WTC11 (cell line): ENCODE measurements at regions not wholly inside any gene's neighbourhood (a gene's known extent, or its start where the extent isn't known, plus 50 kb on each side); places are given as distances from the start of the nearest gene placed in this dataset.

ENCODE experiments used
- ATAC-seq: fragments of 200-7000 bp; cut with Tn5 transposase; 2 replicates; pipeline ENCODE4 v1.10.0; 2021; ENCODE audit warnings: mild to moderate bottlenecking, moderate library complexity
- CTCF ChIA-PET: fragments of 300-600 bp; sonication (Branson Sonifier 250); formaldehyde crosslinking; loops from one replicate; lab custom pipeline; 2021; ENCODE audit warnings: antibody characterized with exemption; lab: Charles Lee
- POLR2A ChIA-PET: fragments of 350-600 bp; sonication (Branson Sonifier 250); formaldehyde crosslinking; loops from one replicate; lab custom pipeline; 2021; ENCODE audit warnings: antibody characterized with exemption; lab: Charles Lee
- DNase-seq: peaks from one replicate; pipeline ENCODE4 v3.0.0; 2021; ENCODE audit warnings: low spot score
- H3K27ac Mint-ChIP-seq: 2 replicates; pipeline ENCODE4 v1.8.0; 2021; ENCODE audit warnings: mixed read lengths
- H3K27me3 Mint-ChIP-seq: 2 replicates; pipeline ENCODE4 v1.8.0; 2021; ENCODE audit warnings: low read depth, mild to moderate bottlenecking, moderate library complexity, mixed read lengths
- H3K36me3 Mint-ChIP-seq: 2 replicates; pipeline ENCODE4 v1.8.0; 2021; ENCODE audit warnings: mixed read lengths
- H3K4me1 Mint-ChIP-seq: 2 replicates; pipeline ENCODE4 v1.8.0; 2022; ENCODE audit warnings: mixed read lengths
- H3K4me3 Mint-ChIP-seq: 2 replicates; pipeline ENCODE4 v1.8.0; 2021; ENCODE audit warnings: mild to moderate bottlenecking, moderate library complexity, mixed read lengths
- H3K9me3 Mint-ChIP-seq: 2 replicates; pipeline ENCODE4 v1.8.0; 2021; ENCODE audit warnings: mixed read lengths
- FOXK1 ChIP-seq: sonication (generic); formaldehyde crosslinking; IDR thresholded peaks from 2 replicates; pipeline ENCODE4 v1.8.0; 2022; ENCODE audit warnings: mild to moderate bottlenecking, moderate library complexity, missing genetic modification reagents
- FOXP1 ChIP-seq: sonication (generic); formaldehyde crosslinking; IDR thresholded peaks from 2 replicates; pipeline ENCODE4 v1.8.0; 2022; ENCODE audit warnings: missing genetic modification reagents, mild to moderate bottlenecking, moderate library complexity, borderline replicate concordance
- GABPB1 ChIP-seq: sonication (generic); formaldehyde crosslinking; IDR thresholded peaks from 2 replicates; pipeline ENCODE4 v1.8.1; 2023; ENCODE audit warnings: mild to moderate bottlenecking, missing genetic modification reagents
- JUN ChIP-seq: sonication (generic); formaldehyde crosslinking; IDR thresholded peaks from 2 replicates; pipeline ENCODE4 v1.8.0; 2023; ENCODE audit warnings: mild to moderate bottlenecking, missing genetic modification reagents
- OVOL2 ChIP-seq: fragments of 250-450 bp; sonication (Bioruptor Pico); IDR thresholded peaks from 2 replicates; pipeline ENCODE4 v1.9.0; 2021; ENCODE audit warnings: mild to moderate bottlenecking, borderline replicate concordance
- RELA ChIP-seq: sonication (generic); formaldehyde crosslinking; IDR thresholded peaks from 2 replicates; pipeline ENCODE4 v1.8.1; 2022; ENCODE audit warnings: missing genetic modification reagents, mild to moderate bottlenecking, borderline replicate concordance
- SOX15 ChIP-seq: fragments of 250-450 bp; sonication (Bioruptor Pico); IDR thresholded peaks from 2 replicates; pipeline ENCODE4 v1.9.0; 2021; ENCODE audit warnings: mild to moderate bottlenecking
- TP53 ChIP-seq: sonication (generic); formaldehyde crosslinking; IDR thresholded peaks from 2 replicates; pipeline ENCODE4 v1.8.1; 2023; ENCODE audit warnings: mild to moderate bottlenecking, missing genetic modification reagents
- ZNF219 ChIP-seq: sonication (generic); formaldehyde crosslinking; IDR thresholded peaks from 2 replicates; pipeline ENCODE4 v1.8.0; 2023; ENCODE audit warnings: missing genetic modification reagents, mild to moderate bottlenecking, borderline replicate concordance
- ZNF263 ChIP-seq: sonication (generic); formaldehyde crosslinking; IDR thresholded peaks from 2 replicates; pipeline ENCODE4 v1.8.1; 2022; ENCODE audit warnings: low read depth, mild to moderate bottlenecking, moderate library complexity, missing genetic modification reagents
- TF ChIP-seq, protein P1 (sequence below): sonication (generic); formaldehyde crosslinking; IDR thresholded peaks from 2 replicates; pipeline ENCODE4 v1.8.1; 2023; ENCODE audit warnings: mild to moderate bottlenecking, missing genetic modification reagents
- TF ChIP-seq, protein P2 (sequence below): fragments of 250-450 bp; sonication (Bioruptor Pico); IDR thresholded peaks from 2 replicates; pipeline ENCODE4 v2.1.2; 2022; ENCODE audit warnings: mild to moderate bottlenecking, moderate library complexity
- TF ChIP-seq, protein P3 (sequence below): sonication (generic); formaldehyde crosslinking; IDR thresholded peaks from 2 replicates; pipeline ENCODE4 v1.8.1; 2022; ENCODE audit warnings: low read depth, mild to moderate bottlenecking, moderate library complexity, missing genetic modification reagents, borderline replicate concordance
- TF ChIP-seq, protein P4 (sequence below): sonication (generic); formaldehyde crosslinking; IDR thresholded peaks from 2 replicates; pipeline ENCODE4 v1.8.1; 2022; ENCODE audit warnings: mild to moderate bottlenecking, missing genetic modification reagents, moderate library complexity, borderline replicate concordance
- TF ChIP-seq, protein P5 (sequence below): fragments of 250-450 bp; sonication (Bioruptor Pico); IDR thresholded peaks from 2 replicates; pipeline ENCODE4 v1.9.0; 2021; ENCODE audit warnings: mild to moderate bottlenecking, borderline replicate concordance
- TF ChIP-seq, protein P6 (sequence below): sonication (generic); formaldehyde crosslinking; IDR thresholded peaks from 2 replicates; pipeline ENCODE4 v1.8.1; 2022; ENCODE audit warnings: missing genetic modification reagents, borderline replicate concordance
- TF ChIP-seq, protein P7 (sequence below): fragments of 250-450 bp; sonication (Bioruptor Pico); IDR thresholded peaks from 2 replicates; pipeline ENCODE4 v1.9.0; 2021; ENCODE audit warnings: mild to moderate bottlenecking
- TF ChIP-seq, protein P8 (sequence below): sonication (generic); formaldehyde crosslinking; IDR thresholded peaks from 2 replicates; pipeline ENCODE4 v1.8.1; 2022; ENCODE audit warnings: mild to moderate bottlenecking, moderate library complexity, missing genetic modification reagents

DNA sequence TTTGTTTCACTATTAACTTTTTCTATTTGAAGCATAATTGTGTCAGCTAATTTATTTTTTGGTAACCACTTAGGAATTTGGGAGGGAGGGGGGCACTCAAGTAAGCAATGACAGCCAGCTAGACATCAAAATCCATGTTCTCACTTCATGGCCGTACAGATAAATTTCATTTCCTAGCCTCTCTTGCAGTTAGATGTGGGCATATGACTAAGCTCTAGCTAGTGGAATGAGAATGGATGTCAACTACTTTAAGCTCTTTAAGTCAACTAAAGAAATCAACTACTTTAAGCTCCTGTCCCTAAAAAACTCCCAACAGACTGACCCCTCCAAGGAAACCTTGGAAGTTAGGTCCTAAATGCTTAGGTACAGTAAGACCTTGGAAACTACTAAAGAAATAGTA is 92.0 kb downstream of the KCNRG start:
- H3K4me3 Mint-ChIP-seq = no peak overlapping the region
- TF ChIP-seq ZNF263 (CRISPR knock-in tag) = no peak
- no peak for TF ChIP-seq ZNF219
- TF ChIP-seq FOXP1 (CRISPR knock-in tag) = no peak
- TF ChIP-seq, protein P1, sequence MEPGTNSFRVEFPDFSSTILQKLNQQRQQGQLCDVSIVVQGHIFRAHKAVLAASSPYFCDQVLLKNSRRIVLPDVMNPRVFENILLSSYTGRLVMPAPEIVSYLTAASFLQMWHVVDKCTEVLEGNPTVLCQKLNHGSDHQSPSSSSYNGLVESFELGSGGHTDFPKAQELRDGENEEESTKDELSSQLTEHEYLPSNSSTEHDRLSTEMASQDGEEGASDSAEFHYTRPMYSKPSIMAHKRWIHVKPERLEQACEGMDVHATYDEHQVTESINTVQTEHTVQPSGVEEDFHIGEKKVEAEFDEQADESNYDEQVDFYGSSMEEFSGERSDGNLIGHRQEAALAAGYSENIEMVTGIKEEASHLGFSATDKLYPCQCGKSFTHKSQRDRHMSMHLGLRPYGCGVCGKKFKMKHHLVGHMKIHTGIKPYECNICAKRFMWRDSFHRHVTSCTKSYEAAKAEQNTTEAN (CRISPR knock-in tag) = no peak
- no peak for TF ChIP-seq RELA (CRISPR knock-in tag)
- TF ChIP-seq FOXK1 = no peak
- TF ChIP-seq, all 79 proteins: peak for 0
- ChIA-PET CTCF (interaction anchor here (0.6 to 1.0 kb wide), 2 partner anchors 110 to 131 kb away, joined by 3 to 5 read pairs; partner anchors contain the start of gene TRIM13), POLR2A (no interaction called here)
- no peak for DNase-seq
- Mint-ChIP-seq H3K9me3 (no peaks in the 10 kb centered on the region), H3K27me3 (no peaks in the 10 kb centered on the region), H3K36me3 (no peaks in the 10 kb centered on the region), H3K27ac (no peak overlapping the region), H3K4me1 (peaks cover 29% of the 10 kb centered on the region)
- ATAC-seq = no peak

DNA sequence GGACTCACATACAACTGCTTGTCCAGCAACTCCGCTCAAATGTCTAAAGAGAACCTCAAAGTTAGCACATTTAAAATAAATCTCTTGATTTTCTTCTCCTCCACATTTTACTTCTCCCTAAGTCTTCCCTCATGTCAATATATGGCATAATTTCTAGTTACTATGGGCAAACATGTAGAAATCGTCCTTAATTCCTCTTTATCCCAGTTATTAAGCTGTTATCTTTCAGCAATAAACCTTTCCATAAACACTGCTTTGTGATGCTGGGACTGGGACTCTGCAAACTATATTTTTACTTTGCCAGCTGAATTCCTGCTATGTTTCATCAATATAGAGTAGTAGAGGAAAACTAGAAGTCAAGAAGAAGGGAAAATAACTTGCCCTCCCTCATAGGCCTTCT is 99.7 kb downstream of the KCNRG start:
- H3K27me3 Mint-ChIP-seq = peaks cover 8% of the 10 kb centered on the region
- ChIA-PET CTCF (no interaction called here), POLR2A (no interaction called here)
- no peaks in the 10 kb centered on the region for H3K36me3 Mint-ChIP-seq
- no peaks in the 10 kb centered on the region; the same call in 1 of the 2 replicates for H3K4me1 Mint-ChIP-seq
- no peaks in the 10 kb centered on the region for H3K9me3 Mint-ChIP-seq
- DNase-seq = no peak
- H3K4me3 Mint-ChIP-seq = no peak overlapping the region
- H3K27ac Mint-ChIP-seq = no peak overlapping the region
- no peak for ATAC-seq
- TF ChIP-seq ZNF263 (CRISPR knock-in tag) = no peak
- TF ChIP-seq TP53 = no peak
- TF ChIP-seq, protein P2, sequence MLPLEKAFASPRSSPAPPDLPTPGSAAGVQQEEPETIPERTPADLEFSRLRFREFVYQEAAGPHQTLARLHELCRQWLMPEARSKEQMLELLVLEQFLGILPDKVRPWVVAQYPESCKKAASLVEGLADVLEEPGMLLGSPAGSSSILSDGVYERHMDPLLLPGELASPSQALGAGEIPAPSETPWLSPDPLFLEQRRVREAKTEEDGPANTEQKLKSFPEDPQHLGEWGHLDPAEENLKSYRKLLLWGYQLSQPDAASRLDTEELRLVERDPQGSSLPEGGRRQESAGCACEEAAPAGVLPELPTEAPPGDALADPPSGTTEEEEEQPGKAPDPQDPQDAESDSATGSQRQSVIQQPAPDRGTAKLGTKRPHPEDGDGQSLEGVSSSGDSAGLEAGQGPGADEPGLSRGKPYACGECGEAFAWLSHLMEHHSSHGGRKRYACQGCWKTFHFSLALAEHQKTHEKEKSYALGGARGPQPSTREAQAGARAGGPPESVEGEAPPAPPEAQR (CRISPR knock-in tag) = no peak
- TF ChIP-seq, protein P3, sequence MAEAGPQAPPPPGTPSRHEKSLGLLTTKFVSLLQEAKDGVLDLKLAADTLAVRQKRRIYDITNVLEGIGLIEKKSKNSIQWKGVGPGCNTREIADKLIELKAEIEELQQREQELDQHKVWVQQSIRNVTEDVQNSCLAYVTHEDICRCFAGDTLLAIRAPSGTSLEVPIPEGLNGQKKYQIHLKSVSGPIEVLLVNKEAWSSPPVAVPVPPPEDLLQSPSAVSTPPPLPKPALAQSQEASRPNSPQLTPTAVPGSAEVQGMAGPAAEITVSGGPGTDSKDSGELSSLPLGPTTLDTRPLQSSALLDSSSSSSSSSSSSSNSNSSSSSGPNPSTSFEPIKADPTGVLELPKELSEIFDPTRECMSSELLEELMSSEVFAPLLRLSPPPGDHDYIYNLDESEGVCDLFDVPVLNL = no peak
- no peak for TF ChIP-seq SOX15
- TF ChIP-seq, protein P4, sequence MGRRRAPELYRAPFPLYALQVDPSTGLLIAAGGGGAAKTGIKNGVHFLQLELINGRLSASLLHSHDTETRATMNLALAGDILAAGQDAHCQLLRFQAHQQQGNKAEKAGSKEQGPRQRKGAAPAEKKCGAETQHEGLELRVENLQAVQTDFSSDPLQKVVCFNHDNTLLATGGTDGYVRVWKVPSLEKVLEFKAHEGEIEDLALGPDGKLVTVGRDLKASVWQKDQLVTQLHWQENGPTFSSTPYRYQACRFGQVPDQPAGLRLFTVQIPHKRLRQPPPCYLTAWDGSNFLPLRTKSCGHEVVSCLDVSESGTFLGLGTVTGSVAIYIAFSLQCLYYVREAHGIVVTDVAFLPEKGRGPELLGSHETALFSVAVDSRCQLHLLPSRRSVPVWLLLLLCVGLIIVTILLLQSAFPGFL (CRISPR knock-in tag) = no peak
- TF ChIP-seq, protein P5, sequence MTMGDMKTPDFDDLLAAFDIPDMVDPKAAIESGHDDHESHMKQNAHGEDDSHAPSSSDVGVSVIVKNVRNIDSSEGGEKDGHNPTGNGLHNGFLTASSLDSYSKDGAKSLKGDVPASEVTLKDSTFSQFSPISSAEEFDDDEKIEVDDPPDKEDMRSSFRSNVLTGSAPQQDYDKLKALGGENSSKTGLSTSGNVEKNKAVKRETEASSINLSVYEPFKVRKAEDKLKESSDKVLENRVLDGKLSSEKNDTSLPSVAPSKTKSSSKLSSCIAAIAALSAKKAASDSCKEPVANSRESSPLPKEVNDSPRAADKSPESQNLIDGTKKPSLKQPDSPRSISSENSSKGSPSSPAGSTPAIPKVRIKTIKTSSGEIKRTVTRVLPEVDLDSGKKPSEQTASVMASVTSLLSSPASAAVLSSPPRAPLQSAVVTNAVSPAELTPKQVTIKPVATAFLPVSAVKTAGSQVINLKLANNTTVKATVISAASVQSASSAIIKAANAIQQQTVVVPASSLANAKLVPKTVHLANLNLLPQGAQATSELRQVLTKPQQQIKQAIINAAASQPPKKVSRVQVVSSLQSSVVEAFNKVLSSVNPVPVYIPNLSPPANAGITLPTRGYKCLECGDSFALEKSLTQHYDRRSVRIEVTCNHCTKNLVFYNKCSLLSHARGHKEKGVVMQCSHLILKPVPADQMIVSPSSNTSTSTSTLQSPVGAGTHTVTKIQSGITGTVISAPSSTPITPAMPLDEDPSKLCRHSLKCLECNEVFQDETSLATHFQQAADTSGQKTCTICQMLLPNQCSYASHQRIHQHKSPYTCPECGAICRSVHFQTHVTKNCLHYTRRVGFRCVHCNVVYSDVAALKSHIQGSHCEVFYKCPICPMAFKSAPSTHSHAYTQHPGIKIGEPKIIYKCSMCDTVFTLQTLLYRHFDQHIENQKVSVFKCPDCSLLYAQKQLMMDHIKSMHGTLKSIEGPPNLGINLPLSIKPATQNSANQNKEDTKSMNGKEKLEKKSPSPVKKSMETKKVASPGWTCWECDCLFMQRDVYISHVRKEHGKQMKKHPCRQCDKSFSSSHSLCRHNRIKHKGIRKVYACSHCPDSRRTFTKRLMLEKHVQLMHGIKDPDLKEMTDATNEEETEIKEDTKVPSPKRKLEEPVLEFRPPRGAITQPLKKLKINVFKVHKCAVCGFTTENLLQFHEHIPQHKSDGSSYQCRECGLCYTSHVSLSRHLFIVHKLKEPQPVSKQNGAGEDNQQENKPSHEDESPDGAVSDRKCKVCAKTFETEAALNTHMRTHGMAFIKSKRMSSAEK (CRISPR knock-in tag) = no peak
- TF ChIP-seq, protein P6, sequence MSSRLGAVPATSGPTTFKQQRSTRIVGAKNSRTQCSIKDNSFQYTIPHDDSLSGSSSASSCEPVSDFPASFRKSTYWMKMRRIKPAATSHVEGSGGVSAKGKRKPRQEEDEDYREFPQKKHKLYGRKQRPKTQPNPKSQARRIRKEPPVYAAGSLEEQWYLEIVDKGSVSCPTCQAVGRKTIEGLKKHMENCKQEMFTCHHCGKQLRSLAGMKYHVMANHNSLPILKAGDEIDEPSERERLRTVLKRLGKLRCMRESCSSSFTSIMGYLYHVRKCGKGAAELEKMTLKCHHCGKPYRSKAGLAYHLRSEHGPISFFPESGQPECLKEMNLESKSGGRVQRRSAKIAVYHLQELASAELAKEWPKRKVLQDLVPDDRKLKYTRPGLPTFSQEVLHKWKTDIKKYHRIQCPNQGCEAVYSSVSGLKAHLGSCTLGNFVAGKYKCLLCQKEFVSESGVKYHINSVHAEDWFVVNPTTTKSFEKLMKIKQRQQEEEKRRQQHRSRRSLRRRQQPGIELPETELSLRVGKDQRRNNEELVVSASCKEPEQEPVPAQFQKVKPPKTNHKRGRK = no peak
- TF ChIP-seq OVOL2 = no peak
- no peak for TF ChIP-seq JUN (CRISPR knock-in tag)
- TF ChIP-seq GABPB1 (CRISPR knock-in tag) = no peak
- TF ChIP-seq, protein P7, sequence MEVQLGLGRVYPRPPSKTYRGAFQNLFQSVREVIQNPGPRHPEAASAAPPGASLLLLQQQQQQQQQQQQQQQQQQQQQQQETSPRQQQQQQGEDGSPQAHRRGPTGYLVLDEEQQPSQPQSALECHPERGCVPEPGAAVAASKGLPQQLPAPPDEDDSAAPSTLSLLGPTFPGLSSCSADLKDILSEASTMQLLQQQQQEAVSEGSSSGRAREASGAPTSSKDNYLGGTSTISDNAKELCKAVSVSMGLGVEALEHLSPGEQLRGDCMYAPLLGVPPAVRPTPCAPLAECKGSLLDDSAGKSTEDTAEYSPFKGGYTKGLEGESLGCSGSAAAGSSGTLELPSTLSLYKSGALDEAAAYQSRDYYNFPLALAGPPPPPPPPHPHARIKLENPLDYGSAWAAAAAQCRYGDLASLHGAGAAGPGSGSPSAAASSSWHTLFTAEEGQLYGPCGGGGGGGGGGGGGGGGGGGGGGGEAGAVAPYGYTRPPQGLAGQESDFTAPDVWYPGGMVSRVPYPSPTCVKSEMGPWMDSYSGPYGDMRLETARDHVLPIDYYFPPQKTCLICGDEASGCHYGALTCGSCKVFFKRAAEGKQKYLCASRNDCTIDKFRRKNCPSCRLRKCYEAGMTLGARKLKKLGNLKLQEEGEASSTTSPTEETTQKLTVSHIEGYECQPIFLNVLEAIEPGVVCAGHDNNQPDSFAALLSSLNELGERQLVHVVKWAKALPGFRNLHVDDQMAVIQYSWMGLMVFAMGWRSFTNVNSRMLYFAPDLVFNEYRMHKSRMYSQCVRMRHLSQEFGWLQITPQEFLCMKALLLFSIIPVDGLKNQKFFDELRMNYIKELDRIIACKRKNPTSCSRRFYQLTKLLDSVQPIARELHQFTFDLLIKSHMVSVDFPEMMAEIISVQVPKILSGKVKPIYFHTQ (CRISPR knock-in tag) = no peak
- TF ChIP-seq, protein P8, sequence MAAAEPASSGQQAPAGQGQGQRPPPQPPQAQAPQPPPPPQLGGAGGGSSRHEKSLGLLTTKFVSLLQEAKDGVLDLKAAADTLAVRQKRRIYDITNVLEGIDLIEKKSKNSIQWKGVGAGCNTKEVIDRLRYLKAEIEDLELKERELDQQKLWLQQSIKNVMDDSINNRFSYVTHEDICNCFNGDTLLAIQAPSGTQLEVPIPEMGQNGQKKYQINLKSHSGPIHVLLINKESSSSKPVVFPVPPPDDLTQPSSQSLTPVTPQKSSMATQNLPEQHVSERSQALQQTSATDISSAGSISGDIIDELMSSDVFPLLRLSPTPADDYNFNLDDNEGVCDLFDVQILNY = no peak
